ENCODE measurements at regions not wholly inside any gene's neighbourhood (a gene's known extent, or its start where the extent isn't known, plus 50 kb on each side); places are given as distances from the start of the nearest gene placed in this dataset.
"Not testable (repeated sequence)": the region's sequence is repeated elsewhere in the genome, so short reads cannot be mapped to it uniquely, and the experiment has no call there.

GRCh38 chr6:49110916-49111315 is 352.1 kb downstream of the MMUT start:
- DNase-seq (ENCODE audit: low read depth, low spot score): no peak

- DNase-seq (ENCODE audit: low read depth, low spot score): not testable (repeated sequence)
These were observed 365.4 kb downstream of the MMUT start for GRCh38 chr6:49097664-49098063.

- no peak for DNase-seq (ENCODE audit: low read depth, low spot score)
These were observed 365.9 kb downstream of the MMUT start for GRCh38 chr6:49097116-49097515.

- DNase-seq (ENCODE audit: low read depth, low spot score): no peak
These were observed 374.4 kb downstream of the MMUT start for GRCh38 chr6:49088631-49089030.

GRCh38 chr6:49087369-49087768 is 375.7 kb downstream of the MMUT start:
- DNase-seq (ENCODE audit: low read depth, low spot score): no peak

- DNase-seq (ENCODE audit: low read depth, low spot score): no peak
These were observed 380.4 kb downstream of the MMUT start for GRCh38 chr6:49082611-49083010.

- no peak for DNase-seq (ENCODE audit: low read depth, low spot score)
These were observed 390.0 kb downstream of the MMUT start for GRCh38 chr6:49072885-49073620.

GRCh38 chr6:49072146-49072545 is 390.9 kb downstream of the MMUT start:
- DNase-seq (ENCODE audit: low read depth, low spot score): no peak

GRCh38 chr6:49070411-49070810 is 392.6 kb downstream of the MMUT start:
- no peak for DNase-seq (ENCODE audit: low read depth, low spot score)

GRCh38 chr6:49054311-49054710 is 408.7 kb downstream of the MMUT start:
- DNase-seq (ENCODE audit: low read depth, low spot score): no peak

GRCh38 chr6:49052901-49053300 is 410.2 kb downstream of the MMUT start:
- no peak for DNase-seq (ENCODE audit: low read depth, low spot score)

- no peak for DNase-seq (ENCODE audit: low read depth, low spot score)
These were observed 411.8 kb downstream of the MMUT start for GRCh38 chr6:49051281-49051680.

- no peak for DNase-seq (ENCODE audit: low read depth, low spot score)
These were observed 412.5 kb downstream of the MMUT start for GRCh38 chr6:49050584-49050983.

- DNase-seq (ENCODE audit: low read depth, low spot score): no peak
These were observed 424.7 kb downstream of the MMUT start for GRCh38 chr6:49038294-49038822.

- peak; percentile 25 for DNase-seq (ENCODE audit: low read depth, low spot score)
These were observed 432.6 kb downstream of the MMUT start for GRCh38 chr6:49030251-49031020.

GRCh38 chr6:49027644-49028043 is 435.4 kb downstream of the MMUT start:
- no peak for DNase-seq (ENCODE audit: low read depth, low spot score)

GRCh38 chr6:49025273-49026240 is 437.5 kb downstream of the MMUT start:
- DNase-seq (ENCODE audit: low read depth, low spot score): no peak

GRCh38 chr6:49004801-49005200 is 458.3 kb downstream of the MMUT start:
- no peak for DNase-seq (ENCODE audit: low read depth, low spot score)

- DNase-seq (ENCODE audit: low read depth, low spot score): no peak
These were observed 459.7 kb downstream of the MMUT start for GRCh38 chr6:49003348-49003747.

GRCh38 chr6:49001856-49002541 is 461.1 kb downstream of the MMUT start:
- DNase-seq (ENCODE audit: low read depth, low spot score): no peak

- DNase-seq (ENCODE audit: low read depth, low spot score): no peak
These were observed 464.5 kb downstream of the MMUT start for GRCh38 chr6:48998574-48998973.
